ENCODE measurements at regions not wholly inside any gene's neighbourhood (a gene's known extent, or its start where the extent isn't known, plus 50 kb on each side); places are given as distances from the start of the nearest gene placed in this dataset.

- Mint-ChIP-seq H3K4me3 (no peak overlapping the region), H3K36me3 (ENCODE audit: insufficient read depth) (no peaks in the 10 kb centered on the region), H3K4me1 (ENCODE audit: low read depth in 2 of 2) (no peaks in the 10 kb centered on the region), H3K27me3 (peaks cover 33 to 63% of the 10 kb centered on the region in 2 donors), H3K27ac (no peak overlapping the region), H3K9me3 (no peaks in the 10 kb centered on the region)
- ATAC-seq (replicated peaks) (no peak), DNase-seq (no peak)
Observed at GRCh38 chr11:31871310-31872075, 60.4 kb upstream of the PAX6 start.

GRCh38 chr11:31870609-31871309, 59.6 kb upstream of the PAX6 start:
- Mint-ChIP-seq H3K27ac (no peak overlapping the region), H3K27me3 (peaks cover 35 to 62% of the 10 kb centered on the region in 2 donors), H3K36me3 (ENCODE audit: insufficient read depth) (no peaks in the 10 kb centered on the region), H3K4me3 (no peak overlapping the region), H3K9me3 (no peaks in the 10 kb centered on the region), H3K4me1 (ENCODE audit: low read depth in 2 of 2) (no peaks in the 10 kb centered on the region)
- no peak for DNase-seq
- ATAC-seq (replicated peaks) = no peak

GRCh38 chr11:31869986-31870385, 58.9 kb upstream of the PAX6 start:
- H3K4me3 Mint-ChIP-seq = no peak overlapping the region
- H3K27me3 Mint-ChIP-seq = peaks cover 39 to 62% of the 10 kb centered on the region in 2 donors
- no peak for DNase-seq
- no peak overlapping the region for H3K27ac Mint-ChIP-seq
- H3K9me3 Mint-ChIP-seq = no peaks in the 10 kb centered on the region
- ATAC-seq (replicated peaks) = no peak
- no peaks in the 10 kb centered on the region for H3K36me3 Mint-ChIP-seq (ENCODE audit: insufficient read depth)
- H3K4me1 Mint-ChIP-seq (ENCODE audit: low read depth in 2 of 2) = no peaks in the 10 kb centered on the region

GRCh38 chr11:31865606-31866300, 54.6 kb upstream of the PAX6 start:
- Mint-ChIP-seq H3K4me1 (ENCODE audit: low read depth in 2 of 2) (no peaks in the 10 kb centered on the region), H3K27me3 (peaks cover 50 to 72% of the 10 kb centered on the region in 2 donors), H3K36me3 (ENCODE audit: insufficient read depth) (no peaks in the 10 kb centered on the region), H3K27ac (no peak overlapping the region), H3K4me3 (no peak overlapping the region), H3K9me3 (no peaks in the 10 kb centered on the region)
- DNase-seq = no peak
- no peak for ATAC-seq (replicated peaks)

GRCh38 chr11:31863170-31863832, 52.2 kb upstream of the PAX6 start:
- Mint-ChIP-seq H3K9me3 (no peaks in the 10 kb centered on the region), H3K27ac (no peak overlapping the region), H3K4me3 (no peak overlapping the region), H3K36me3 (ENCODE audit: insufficient read depth) (no peaks in the 10 kb centered on the region), H3K27me3 (peaks cover 65 to 82% of the 10 kb centered on the region in 2 donors), H3K4me1 (ENCODE audit: low read depth in 2 of 2) (no peaks in the 10 kb centered on the region)
- DNase-seq (no peak), ATAC-seq (replicated peaks) (no peak)

GRCh38 chr11:31861011-31861410, 49.9 kb upstream of the PAX6 start:
- Mint-ChIP-seq H3K4me1 (ENCODE audit: low read depth in 2 of 2) (no peaks in the 10 kb centered on the region), H3K4me3 (no peak overlapping the region), H3K9me3 (no peaks in the 10 kb centered on the region), H3K36me3 (ENCODE audit: insufficient read depth) (peaks cover 3% of the 10 kb centered on the region), H3K27me3 (peaks cover 60 to 66% of the 10 kb centered on the region in 2 donors), H3K27ac (no peak overlapping the region)
- no peak for ATAC-seq (replicated peaks)
- no peak for DNase-seq
